C1 segment of cervical spinal cord (tissue), 14 donors: ENCODE measurements at regions not wholly inside any gene's neighbourhood (a gene's known extent, or its start where the extent isn't known, plus 50 kb on each side); places are given as distances from the start of the nearest gene placed in this dataset.
"Not testable (repeated sequence)": the region's sequence is repeated elsewhere in the genome, so short reads cannot be mapped to it uniquely, and the experiment has no call there.

Experiments used
- DNase-seq, 14 donors: peaks; one replicate each; lab custom pipeline; 2025; lab: John Stamatoyannopoulos, UW

- DNase-seq = no peak
Observed at GRCh38 chr9:93813221-93814076, 141.7 kb downstream of the BARX1 start.

GRCh38 chr9:93812410-93812668 is 142.8 kb downstream of the BARX1 start:
- DNase-seq = no peak

- no peak for DNase-seq
Observed at GRCh38 chr9:93810028-93810971, 144.9 kb downstream of the BARX1 start.

GRCh38 chr9:93809204-93809940 is 145.8 kb downstream of the BARX1 start:
- no peak for DNase-seq

- DNase-seq = no peak
Observed at GRCh38 chr9:93808115-93809029, 146.8 kb downstream of the BARX1 start.

- DNase-seq = no peak
Observed at GRCh38 chr9:93807166-93808074, 147.7 kb downstream of the BARX1 start.

GRCh38 chr9:93801581-93802284 is 153.4 kb downstream of the BARX1 start:
- no peak for DNase-seq

- no peak for DNase-seq
Observed at GRCh38 chr9:93801120-93801519, 154.0 kb downstream of the BARX1 start.

- DNase-seq = no peak
Observed at GRCh38 chr9:93792358-93792757, 162.8 kb downstream of the BARX1 start.

GRCh38 chr9:93786204-93786603 is 169.0 kb downstream of the BARX1 start:
- DNase-seq = no peak

GRCh38 chr9:93776873-93777272 is 178.3 kb downstream of the BARX1 start:
- no peak for DNase-seq

GRCh38 chr9:93776256-93776655 is 178.9 kb downstream of the BARX1 start:
- no peak for DNase-seq

- no peak for DNase-seq
Observed at GRCh38 chr9:93774331-93775102, 180.6 kb downstream of the BARX1 start.

- DNase-seq = no peak
Observed at GRCh38 chr9:93771276-93771675, 183.9 kb downstream of the BARX1 start.

- no peak for DNase-seq
Observed at GRCh38 chr9:93761822-93762221, 185.4 kb downstream of the PHF2 start.

- DNase-seq = no peak
Observed at GRCh38 chr9:93750045-93750444, 173.7 kb downstream of the PHF2 start.

- not testable (repeated sequence) for DNase-seq
Observed at GRCh38 chr9:93748827-93749226, 172.4 kb downstream of the PHF2 start.

- DNase-seq = no peak
Observed at GRCh38 chr9:93731963-93732362, 155.6 kb downstream of the PHF2 start.
